Thyroid gland (tissue), 4 donors: ENCODE measurements at regions not wholly inside any gene's neighbourhood (a gene's known extent, or its start where the extent isn't known, plus 50 kb on each side); places are given as distances from the start of the nearest gene placed in this dataset.

Experiments
- POLR2A ChIP-seq, 2 donors: fragments of 450-650 bp; IDR thresholded peaks; one replicate each; pipeline ENCODE4 v1.6.1; 2017; ENCODE audit warnings: antibody characterized with exemption in 2 of 2, mild to moderate bottlenecking in 2 of 2, moderate library complexity in 1 of 2
- TF ChIP-seq, protein P1 (sequence below), 6 experiments: fragments of 200-600 bp in 3 of 6; fragments of 450-650 bp in 3 of 6; sonication (generic) in 3 of 6; IDR thresholded peaks; one replicate each; pipeline ENCODE4 v1.5.1; 2016 to 2019; ENCODE audit warnings: antibody characterized with exemption in 6 of 6, mild to moderate bottlenecking in 2 of 6, inconsistent platforms in 1 of 6, moderate library complexity in 1 of 6

DNA sequence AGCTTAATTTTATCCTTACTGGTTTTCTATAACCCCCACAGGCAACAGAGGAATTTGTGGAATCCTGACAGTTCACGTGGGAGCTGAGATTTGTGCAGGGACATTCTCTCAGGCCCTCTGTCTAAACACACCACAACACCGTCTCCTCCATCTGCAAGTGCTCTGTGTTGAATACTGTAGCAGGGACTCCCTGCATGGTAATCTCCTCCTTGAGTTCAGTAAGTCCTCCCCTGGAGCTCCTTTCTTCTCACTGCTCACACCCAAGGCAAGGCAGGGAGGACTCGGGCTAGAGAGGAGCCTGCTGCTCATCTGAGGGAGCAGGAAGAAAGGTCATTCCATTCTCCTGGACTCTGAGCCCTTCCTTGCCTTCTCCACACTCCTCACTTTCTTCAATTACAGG lies 348.2 kb downstream of the KCTD12 start:
- TF ChIP-seq, protein P1, sequence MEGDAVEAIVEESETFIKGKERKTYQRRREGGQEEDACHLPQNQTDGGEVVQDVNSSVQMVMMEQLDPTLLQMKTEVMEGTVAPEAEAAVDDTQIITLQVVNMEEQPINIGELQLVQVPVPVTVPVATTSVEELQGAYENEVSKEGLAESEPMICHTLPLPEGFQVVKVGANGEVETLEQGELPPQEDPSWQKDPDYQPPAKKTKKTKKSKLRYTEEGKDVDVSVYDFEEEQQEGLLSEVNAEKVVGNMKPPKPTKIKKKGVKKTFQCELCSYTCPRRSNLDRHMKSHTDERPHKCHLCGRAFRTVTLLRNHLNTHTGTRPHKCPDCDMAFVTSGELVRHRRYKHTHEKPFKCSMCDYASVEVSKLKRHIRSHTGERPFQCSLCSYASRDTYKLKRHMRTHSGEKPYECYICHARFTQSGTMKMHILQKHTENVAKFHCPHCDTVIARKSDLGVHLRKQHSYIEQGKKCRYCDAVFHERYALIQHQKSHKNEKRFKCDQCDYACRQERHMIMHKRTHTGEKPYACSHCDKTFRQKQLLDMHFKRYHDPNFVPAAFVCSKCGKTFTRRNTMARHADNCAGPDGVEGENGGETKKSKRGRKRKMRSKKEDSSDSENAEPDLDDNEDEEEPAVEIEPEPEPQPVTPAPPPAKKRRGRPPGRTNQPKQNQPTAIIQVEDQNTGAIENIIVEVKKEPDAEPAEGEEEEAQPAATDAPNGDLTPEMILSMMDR (IDR thresholded peaks at IDR 0.05) = no peak
- no peak for TF ChIP-seq POLR2A (IDR thresholded peaks at IDR 0.05)
